ENCODE measurements at regions not wholly inside any gene's neighbourhood (a gene's known extent, or its start where the extent isn't known, plus 50 kb on each side); places are given as distances from the start of the nearest gene placed in this dataset.
A peak's percentile ranks its signal among the peaks of the same experiment; 100 is the strongest.

DNA sequence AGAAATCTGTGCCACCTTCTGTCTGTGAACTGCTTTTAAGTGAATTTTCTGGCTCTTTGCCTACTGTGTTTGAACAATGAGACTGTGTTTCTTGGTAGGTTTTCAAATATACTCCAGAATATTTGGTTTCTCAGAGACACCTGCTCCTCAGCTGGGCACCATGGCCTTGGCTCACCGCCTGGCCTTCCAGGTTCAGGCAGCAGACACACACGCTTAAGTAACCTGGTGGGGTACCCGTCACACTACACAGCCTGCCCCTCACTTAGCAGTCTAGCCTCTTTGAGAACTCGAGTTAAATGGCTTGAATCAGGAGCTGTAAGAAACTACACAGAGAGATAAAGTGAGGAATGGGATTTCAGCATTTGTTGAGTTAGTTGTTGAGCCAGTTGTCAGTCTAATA lies 530.5 kb downstream of the MTRR start:
- no peak for DNase-seq

DNA sequence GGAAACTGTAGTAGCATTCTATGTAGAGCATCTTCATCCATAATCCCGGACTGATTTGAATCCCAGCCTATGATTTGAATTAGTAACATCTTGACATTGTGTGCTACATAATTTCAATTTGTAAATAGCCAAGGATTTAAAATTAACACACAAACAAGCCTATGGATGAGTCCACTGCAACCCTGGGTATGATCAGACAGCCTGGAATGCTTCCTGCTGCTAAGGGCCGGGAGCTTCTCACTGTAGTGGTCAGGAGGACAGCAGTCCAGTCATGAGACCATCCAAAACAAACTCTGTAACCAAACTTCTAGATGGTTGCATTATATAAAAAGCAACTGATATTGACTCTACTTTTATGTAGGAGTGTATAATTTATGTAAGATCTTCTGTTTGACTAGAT lies 539.3 kb downstream of the MTRR start:
- no peak for DNase-seq

DNA sequence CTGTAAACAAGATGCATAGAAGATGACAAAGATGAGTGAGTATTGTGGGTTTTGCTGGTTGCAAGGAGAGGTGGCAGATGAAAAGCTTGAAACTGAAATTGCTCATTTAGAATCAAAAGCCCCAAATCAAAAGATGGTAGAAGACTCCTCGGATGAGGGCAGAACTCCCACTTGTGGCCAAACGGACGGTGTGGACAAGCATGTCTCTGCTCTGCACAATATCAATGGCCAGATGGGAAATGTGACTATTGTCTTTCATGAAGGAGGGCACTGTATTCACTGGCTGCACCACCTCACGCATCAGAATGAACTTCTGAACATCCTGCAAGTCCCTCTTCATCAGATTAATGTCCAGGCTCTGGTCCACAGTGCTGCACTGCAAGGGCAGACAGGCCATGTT lies 541.7 kb downstream of the MTRR start:
- no peak for DNase-seq

DNA sequence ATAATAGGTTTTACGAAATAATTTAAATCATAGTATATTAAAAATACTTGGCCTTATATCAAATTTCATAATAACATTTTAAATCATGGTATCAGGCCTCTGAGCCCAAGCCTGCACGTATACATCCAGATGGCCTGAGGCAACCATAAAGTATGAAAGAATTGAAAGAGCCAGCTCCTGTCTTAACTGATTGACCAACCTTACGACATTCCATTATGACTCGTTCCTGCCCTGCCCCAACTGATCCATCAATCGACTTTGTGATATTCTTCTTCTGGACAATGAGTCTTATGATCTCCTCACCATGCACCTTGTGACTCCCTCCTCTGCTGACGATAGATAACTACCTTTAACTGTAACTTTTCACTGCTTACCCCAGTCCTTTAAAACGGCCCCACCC lies 545.0 kb downstream of the MTRR start:
- no peak for DNase-seq

DNA sequence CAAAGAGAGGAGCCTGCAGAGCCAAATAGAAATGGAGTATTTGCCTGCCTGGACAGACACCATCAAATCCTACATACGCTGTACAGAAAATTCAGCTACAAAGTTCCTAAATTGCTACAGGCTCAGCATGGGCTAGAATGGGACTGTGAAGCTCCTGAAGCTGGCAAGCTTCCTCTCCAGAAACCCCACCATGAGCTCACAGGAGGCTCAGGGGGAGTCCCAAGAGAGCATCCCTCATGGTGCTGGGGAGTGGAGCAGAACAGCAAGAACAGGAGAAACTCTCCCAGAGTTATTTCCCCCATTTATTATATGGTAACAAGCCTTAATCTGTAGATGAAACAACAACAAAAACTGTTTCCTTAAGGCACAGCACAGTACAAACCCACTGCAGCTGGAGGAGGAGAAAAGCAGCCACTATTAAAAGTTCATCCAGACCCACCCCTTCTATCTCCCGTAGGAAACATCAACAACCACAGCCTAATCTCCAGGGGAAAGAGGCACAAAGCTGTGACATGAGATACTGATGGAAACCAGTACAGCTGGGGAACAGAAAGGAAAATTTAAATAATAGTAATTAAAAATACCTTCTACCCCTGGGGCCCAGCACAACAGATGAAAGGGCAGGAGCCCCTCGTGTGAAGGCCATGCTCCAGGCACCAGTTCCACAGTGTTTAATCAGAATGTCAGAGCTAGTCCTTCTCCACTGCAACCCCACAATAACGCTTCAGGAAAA lies 548.5 kb downstream of the MTRR start:
- DNase-seq, result no peak

DNA sequence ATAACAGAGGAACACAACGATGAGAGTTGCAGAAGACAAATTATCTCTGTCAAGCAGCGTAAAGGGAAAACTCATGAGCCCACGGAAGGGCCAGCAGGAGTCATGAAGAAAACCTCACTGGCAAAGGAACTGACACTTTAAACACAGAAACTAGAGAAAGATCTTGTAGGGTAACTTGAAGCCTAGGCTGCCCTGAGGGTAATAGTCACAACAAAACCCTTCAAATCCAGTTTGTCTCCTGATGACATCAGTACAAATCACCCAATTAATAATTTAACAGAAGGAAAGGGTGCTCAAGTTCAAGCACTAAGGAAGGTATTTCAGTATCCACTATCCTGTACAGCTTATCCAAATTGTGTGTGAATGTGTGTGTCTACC lies 549.1 kb downstream of the MTRR start:
- DNase-seq, result no peak

DNA sequence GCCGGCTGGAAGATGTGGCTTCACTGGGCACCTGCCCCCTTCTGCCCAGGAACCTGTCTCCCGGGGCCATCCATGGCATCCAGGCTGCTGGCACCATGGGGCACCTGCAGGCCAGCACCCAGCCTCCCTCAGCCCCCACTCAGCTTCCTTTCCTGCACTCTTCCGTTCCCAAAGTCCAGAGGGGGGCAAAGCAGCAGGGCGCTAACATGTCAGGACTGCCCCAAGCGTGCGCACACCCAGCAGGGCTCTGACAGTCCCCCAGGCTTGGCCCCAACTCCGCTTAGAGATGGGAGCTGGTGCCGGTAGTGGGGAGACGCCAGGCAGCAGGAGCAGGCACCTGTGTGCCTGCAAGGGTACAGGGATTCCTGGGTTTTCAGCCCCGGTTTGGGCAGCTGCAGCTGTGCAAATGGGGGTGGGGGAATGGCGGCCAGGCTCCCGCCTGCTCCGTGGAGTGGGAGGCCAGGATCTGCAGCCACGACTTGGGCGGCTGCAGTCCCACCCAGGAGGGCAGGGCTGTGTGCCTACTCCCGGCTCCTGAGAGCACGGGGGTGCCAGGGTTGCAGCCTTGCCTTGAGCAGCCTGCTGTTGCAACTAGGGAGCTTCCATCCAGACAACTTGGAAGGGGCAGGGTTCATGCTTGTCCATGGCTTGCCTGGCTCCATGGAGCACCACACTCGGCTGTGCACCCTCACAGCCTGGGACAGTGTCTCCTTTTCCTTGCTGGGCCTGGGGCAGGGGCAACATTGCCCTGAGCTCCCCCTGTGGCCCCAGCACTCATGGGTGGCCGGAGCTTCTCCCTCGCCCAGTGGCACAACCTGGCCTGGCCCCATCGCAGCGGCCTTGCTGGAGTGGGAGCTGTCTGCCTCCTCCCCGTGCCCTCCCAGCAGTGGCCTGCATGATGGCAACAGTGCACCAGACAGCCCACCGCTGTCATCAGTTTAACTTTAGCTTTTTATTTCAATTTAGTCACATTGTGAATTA lies 561.1 kb downstream of the MTRR start:
- no peak for DNase-seq

DNA sequence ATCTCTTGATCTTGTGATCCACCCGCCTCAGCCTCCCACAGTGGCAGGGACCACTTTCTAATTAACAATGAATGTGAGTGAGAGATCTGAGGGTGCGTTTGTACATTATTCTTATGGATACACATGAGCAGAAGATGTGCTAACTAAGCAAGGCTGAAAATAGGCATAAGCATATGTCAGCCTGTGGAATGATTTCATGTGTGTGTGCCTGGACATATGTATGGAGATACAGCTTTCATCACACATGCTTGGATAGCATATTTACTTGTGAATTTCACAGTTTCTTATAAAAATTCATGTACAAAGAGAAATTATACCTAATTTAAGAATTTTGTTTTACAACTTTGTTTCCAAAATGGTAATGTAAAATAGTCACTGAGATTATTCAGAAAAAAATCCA lies 565.6 kb downstream of the MTRR start:
- DNase-seq, result no peak

DNA sequence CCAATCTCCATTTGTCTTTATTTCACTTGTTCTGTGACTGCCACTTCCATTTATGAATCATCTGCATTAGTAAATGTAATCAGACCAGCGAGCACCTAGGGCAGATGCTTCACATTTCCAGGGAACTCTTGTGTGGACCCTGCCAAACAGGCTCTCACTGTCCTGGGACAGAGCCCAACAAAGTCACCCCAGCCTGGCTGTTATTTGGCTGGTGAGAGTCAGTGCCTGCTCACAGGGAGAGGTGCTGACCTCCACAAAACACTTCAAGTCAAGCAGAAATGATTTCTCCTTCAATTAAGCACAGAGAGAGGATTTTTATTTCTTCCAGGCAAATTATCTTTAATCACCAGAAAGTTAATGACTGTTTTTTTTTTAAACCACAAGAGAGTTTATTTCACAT lies 568.0 kb downstream of the MTRR start:
- no peak for DNase-seq

DNA sequence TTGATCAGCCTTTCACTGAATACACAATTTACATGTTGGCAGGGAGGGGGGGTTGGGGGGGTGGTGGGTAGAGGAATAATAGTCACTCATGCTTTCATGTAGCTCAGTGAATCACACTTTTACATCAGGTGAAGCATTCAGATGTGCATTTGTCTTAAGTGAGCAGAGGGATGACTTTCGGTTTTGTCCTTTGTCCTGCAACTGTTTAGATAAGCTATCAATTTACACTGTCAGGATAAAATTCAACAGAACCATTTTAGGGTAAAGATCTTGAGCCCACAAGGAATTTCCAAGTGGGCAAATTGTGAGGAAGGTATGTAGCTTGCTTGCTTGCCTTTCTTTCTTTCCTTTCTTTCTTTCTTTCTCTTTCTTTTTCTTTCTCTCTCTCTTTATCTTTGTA lies 576.2 kb downstream of the MTRR start:
- DNase-seq, result no peak

DNA sequence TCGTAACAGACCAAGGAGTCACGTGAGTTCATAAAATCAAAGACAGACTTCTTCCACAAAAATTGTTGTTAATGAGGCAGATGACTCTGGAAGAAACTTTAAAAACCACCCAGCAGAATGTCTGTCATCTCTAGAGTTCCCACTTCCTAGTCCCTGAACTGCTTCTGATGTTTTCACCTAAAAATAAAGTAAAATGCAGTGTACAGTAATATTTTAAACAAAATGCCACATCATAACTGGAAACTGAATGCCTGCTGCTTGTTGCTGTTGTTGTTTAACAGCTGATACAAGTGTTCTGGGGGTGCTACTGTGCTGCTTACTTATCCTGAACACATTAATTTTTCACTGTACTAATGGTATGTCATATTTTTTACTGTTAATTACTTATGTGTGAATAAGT lies 577.2 kb downstream of the MTRR start:
- no peak for DNase-seq

DNA sequence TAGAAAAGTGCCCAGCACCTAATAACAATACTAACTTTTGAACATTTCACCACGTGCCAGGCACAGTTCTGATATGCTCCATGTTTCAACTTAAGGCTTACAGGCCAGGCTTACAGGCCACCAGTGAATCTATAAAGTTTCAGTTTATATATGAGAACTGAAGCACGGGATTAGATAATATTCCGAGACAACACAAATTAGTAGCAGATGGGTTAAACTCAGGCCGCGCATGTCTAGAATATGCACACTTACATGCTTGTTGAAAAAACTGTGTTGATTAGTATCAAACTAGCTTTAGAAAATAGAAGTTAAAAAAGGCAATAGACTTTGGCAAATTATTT lies 587.9 kb downstream of the MTRR start:
- peak; percentile 49 for DNase-seq

DNA sequence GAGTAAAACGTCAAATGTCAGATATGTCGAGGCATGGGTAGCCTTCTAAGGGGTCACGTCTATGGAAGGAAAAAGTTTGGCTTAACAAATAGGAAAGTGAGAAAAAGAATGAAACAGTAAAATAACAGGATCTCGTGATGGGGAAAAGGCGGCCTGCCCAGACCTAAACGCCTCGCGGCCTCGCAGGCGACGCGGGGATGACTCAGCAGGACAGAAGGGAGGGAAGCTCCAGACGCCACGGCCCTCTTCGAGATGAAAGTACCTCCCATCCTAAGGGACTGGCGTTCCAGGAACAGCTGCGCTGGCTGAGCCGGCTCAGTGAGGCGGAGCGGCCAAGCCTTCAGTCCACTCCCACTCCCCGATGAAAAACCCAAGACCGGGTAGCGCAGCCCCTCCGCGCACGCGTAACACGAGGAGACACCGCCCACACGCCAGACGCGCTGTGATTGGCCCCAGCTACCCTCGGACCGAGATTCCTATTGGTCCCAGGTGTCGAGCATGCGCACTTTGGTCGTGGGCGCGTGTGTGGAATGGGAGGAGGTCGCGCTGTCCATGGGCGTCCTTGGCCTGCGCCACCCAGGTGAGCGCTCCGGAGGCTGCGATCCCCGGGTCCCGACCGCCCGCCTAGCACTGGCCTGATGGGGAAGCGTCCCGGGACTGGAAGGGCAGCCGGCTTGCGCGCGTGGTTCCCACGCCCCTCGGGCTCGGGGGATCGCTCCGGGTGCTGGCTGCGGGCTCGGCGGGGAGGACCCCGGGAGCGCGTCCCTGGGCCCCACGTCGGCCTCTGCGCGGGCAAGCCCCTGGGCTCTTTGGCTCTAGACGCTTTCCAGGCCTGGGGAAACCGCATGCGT lies 588.5 kb downstream of the MTRR start:
- peak; percentile 98 for DNase-seq

DNA sequence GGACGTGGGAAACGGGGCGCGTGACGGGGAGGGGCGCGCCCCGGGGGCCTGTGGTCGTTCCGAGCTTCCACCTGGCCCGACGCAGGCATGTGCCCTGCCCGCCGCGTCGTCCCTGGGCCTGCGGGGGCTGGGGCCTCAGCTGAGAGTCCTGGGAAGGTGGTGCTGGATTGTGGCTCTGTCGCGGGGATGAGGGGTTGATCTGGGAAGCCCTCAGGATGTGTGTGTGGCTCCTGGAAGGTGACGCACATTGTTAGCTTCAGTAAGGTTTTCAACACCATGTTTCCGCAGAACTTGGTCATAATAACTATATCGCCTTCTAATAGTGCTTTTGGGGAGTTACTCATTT lies 589.1 kb downstream of the MTRR start:
- peak; percentile 40 for DNase-seq

DNA sequence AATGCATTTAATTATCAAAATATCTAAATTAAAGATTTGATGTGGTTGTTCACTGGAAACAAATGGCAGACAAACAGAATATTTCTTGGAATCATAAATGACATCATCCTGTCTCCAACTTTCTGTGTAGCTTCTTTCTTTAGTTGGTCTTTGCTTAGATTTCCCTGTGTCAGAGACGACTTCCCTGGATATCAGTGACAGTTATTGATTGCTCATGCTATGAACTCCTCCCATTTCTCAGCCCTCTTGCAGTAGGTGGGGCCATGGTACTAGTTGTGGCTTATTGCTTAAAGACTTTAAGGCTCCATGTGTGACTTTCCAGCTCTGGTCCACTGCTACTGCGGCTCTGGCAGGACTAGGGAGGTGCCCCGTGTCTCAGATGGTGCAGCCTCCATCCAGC lies 592.6 kb downstream of the MTRR start:
- DNase-seq, result no peak

DNA sequence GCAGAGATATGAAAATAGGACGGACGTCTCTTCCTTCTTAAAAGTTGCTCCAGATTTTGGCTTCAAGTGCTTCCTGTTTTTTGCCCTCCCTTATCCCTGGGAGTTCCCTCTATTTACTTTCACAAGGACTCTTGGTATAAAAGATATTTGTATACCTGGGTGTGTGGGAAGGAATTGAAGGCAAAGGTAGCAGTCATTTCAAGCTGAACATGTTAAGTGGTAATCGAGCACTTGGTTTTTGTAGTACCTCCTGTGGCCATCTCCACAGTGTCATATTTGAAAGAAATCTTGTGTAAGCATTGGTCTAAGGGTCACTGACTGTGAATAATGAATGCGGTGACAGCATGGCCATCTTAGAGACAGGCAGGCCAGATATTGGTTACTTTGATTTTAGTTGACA lies 593.6 kb downstream of the MTRR start:
- no peak for DNase-seq

DNA sequence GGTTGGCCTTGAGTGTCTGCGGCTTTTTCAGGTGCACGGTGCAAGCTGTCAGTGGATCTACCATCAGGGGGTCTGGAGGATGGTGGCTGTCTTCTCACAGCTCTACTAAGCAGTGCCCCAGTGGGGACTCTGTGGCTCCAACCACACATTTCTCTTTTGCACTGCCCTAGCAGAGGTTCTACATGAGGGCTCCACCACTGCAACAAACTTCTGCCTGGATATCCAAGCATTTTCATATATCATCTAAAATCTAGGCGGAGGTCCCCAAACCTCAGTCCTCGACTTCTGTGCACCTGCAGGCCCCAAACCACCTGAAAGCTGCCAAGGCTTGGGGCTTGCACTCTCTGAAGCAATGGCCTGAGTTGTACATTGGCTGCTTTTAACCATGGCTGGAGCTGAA lies 601.5 kb downstream of the MTRR start:
- DNase-seq, result no peak

DNA sequence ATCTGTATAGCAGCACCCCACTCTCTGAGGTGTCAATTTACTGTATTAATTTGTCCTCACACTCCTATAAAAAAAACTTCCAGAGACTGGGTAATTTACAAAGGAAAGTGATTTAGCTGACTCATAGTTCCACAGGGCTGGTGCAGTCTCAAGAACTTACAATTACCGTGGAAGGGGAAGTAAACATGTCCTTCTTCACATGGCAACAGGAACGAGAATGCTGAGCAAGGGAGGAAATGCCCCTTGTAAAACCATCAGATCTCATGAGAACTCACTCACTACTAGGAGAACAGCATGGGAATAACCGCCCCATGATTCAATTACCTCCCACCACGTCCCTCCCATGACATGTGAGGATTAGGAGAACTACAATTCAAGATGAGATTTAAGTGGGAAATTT lies 602.6 kb downstream of the MTRR start:
- DNase-seq, result no peak

DNA sequence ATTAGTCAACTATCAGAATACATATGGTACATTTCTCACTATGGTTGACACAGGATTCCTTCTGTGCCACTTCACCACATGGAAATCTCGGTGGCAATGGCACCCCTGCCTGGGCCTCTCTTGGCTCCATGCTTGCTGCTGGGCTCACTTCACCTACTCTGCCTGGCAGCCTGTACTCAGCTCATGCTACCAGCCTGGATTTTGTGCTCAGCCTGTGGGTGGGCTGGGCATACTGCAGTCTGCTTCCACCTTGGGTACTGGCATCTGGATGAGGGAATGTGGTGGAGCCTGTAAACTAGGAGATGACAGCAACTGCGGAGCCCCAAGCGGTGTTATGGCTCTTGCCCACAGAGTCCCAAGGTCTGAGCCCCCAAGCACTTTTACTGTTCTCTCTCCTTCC lies 604.1 kb downstream of the MTRR start:
- DNase-seq, result no peak

DNA sequence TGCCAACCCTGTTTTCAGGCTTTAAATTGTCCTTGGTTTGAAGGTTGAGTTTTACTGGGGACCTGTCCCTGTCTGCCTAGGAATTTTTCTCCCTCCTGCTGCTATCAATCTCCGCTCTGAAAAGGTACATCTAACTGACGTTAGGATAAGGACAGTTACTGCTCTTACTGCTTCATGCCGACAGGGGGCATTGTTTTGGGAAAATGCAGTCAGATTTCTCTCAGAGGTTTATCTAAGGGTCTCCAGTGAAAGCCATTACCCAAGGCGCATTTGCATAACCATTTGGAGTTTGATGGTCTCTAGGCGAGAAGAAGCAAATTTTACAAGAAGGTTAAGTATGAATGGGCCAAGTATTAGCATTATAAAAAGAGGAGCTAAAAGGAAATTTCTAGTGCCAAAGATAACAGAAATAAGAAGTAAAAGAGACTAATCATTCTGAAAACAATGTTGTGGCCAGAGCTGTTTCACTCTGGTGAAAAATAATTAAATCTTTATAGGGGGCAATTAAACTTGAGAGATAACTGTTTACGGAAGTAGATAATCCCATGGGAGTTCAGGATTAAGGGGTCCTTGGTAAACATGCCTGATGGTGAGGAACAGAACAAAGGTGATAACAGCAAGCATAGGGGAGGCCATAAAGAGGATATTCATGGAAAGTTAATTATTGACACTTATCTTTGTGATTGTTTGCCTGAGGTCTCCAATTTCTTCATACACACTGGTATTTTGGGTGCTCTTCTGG lies 605.0 kb downstream of the MTRR start:
- no peak for DNase-seq

DNA sequence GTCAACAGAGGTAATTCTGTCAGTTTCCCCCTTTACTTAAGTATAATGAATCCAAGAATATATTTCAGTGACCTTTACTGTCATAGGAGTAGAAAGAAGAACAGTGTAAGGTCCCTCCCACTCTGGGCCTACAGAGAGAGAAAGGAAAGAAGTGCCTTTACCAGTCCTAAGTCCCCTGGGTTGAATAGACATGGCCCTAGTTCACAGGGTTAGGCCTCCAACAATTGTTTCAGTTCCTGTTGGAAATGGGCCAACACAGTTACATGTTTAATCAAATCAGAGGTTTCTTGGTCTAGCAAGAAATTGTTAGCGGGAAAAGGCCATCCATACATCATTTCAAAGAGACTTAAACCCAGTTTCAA lies 605.6 kb downstream of the MTRR start:
- DNase-seq, result no peak

DNA sequence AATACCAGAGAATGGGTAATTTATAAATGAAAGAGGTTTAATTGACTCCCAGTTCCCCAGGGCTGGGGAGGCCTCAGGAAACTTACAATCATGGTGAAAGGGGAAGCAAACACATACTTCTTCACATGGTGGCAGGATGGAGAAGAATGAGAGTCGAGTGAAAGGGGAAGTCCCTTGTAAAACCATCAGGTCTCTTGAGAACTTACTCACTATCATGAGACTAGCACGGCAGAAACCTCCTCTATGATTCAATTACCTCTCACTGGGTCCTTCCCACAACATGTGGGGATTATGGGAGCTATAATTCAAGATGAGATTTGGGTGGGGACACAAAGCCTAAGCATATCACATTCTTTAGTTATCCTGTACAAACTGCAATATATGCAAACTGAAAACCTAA lies 609.4 kb downstream of the MTRR start:
- DNase-seq, result no peak

DNA sequence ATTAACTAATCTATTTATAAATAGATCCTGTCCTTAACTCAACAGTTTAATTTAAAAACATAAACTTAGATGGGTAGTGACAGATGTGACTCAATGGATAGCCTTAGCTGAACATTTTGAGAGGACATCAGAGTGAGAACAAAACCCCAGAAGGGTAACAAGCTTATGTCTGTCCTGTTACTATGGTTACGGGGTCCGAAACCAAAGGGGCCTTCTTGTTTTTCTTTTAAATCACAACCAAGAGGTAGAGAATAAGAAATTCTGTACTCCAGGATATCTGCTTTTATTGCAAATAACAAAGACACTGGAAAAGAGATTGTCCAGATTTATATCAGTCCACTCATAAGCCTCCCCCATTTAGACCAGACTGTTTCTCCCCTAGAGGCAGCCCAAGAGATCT lies 612.1 kb downstream of the MTRR start:
- DNase-seq, result no peak
